ENCODE measurements at regions not wholly inside any gene's neighbourhood (a gene's known extent, or its start where the extent isn't known, plus 50 kb on each side); places are given as distances from the start of the nearest gene placed in this dataset.

- H3K9me3 ChIP-seq: no peaks in the 10 kb centered on the region
- peak in 1 of 2 experiments; percentile 39 for DNase-seq
- no peaks in the 10 kb centered on the region for H3K9me3 Mint-ChIP-seq (ENCODE audit: unreplicated experiment)
- POLR2A ChIA-PET: no interaction called here
- no peak overlapping the region for H3K4me3 Mint-ChIP-seq (ENCODE audit: unreplicated experiment)
- no peak overlapping the region for H3K27ac Mint-ChIP-seq (ENCODE audit: unreplicated experiment)
- BruUV-seq (replicated peaks): no TSS peak
- H3K4me1 ChIP-seq: no peaks in the 10 kb centered on the region
- TF ChIP-seq CTCF (IDR thresholded peaks at IDR 0.05; ENCODE audit: insufficient read depth in 1 of 2, low read depth in 1 of 2, low read length in 1 of 2, severe bottlenecking in 1 of 2, unreplicated experiment in 1 of 2): no peak
- H3K36me3 ChIP-seq (ENCODE audit: control insufficient read depth, insufficient read depth, low read length): no peaks in the 10 kb centered on the region
- CTCF ChIA-PET: no interaction called here
- H3K4me3 ChIP-seq (ENCODE audit: low read depth, low read length): no peak overlapping the region
- H3K27me3 Mint-ChIP-seq (ENCODE audit: insufficient read depth, unreplicated experiment): no peaks in the 10 kb centered on the region
- H3K27me3 ChIP-seq (replicated peaks; ENCODE audit: control insufficient read depth, insufficient read depth, low read length): no peaks in the 10 kb centered on the region
- no peaks in the 10 kb centered on the region for H3K36me3 Mint-ChIP-seq (ENCODE audit: insufficient read depth, unreplicated experiment)
- H3K4me1 Mint-ChIP-seq (ENCODE audit: low read depth, unreplicated experiment): peaks cover 12% of the 10 kb centered on the region
- intact Hi-C loops (cut with micrococcal nuclease; ENCODE audit: unreplicated experiment): no loop called here
Observed at GRCh38 chr3:177420651-177421480, 223.6 kb upstream of the TBL1XR1 start.

GRCh38 chr3:177421481-177421785, 224.2 kb upstream of the TBL1XR1 start:
- intact Hi-C loops (cut with micrococcal nuclease; ENCODE audit: unreplicated experiment): no loop called here
- ChIA-PET POLR2A (no interaction called here), CTCF (no interaction called here)
- Mint-ChIP-seq H3K36me3 (ENCODE audit: insufficient read depth, unreplicated experiment) (no peaks in the 10 kb centered on the region), H3K27ac (ENCODE audit: unreplicated experiment) (no peak overlapping the region), H3K4me3 (ENCODE audit: unreplicated experiment) (no peak overlapping the region), H3K9me3 (ENCODE audit: unreplicated experiment) (no peaks in the 10 kb centered on the region), H3K27me3 (ENCODE audit: insufficient read depth, unreplicated experiment) (no peaks in the 10 kb centered on the region), H3K4me1 (ENCODE audit: low read depth, unreplicated experiment) (peaks cover 12% of the 10 kb centered on the region)
- no peak for TF ChIP-seq CTCF (IDR thresholded peaks at IDR 0.05; ENCODE audit: insufficient read depth in 1 of 2, low read depth in 1 of 2, low read length in 1 of 2, severe bottlenecking in 1 of 2, unreplicated experiment in 1 of 2)
- no peaks in the 10 kb centered on the region for H3K4me1 ChIP-seq
- no peak overlapping the region for H3K4me3 ChIP-seq (ENCODE audit: low read depth, low read length)
- no peaks in the 10 kb centered on the region for H3K36me3 ChIP-seq (ENCODE audit: control insufficient read depth, insufficient read depth, low read length)
- no peak for DNase-seq
- no TSS peak for BruUV-seq (replicated peaks)
- no peaks in the 10 kb centered on the region for H3K9me3 ChIP-seq
- no peaks in the 10 kb centered on the region for H3K27me3 ChIP-seq (replicated peaks; ENCODE audit: control insufficient read depth, insufficient read depth, low read length)

- CTCF ChIA-PET: no interaction called here
- POLR2A ChIA-PET: no interaction called here
- Histone ChIP-seq H3K4me1 (no peaks in the 10 kb centered on the region), H3K36me3 (ENCODE audit: control insufficient read depth, insufficient read depth, low read length) (no peaks in the 10 kb centered on the region), H3K4me3 (ENCODE audit: low read depth, low read length) (no peak overlapping the region), H3K9me3 (no peaks in the 10 kb centered on the region), H3K27me3 (replicated peaks; ENCODE audit: control insufficient read depth, insufficient read depth, low read length) (no peaks in the 10 kb centered on the region)
- no TSS peak for BruUV-seq (replicated peaks)
- no peak for DNase-seq
- intact Hi-C loops (cut with micrococcal nuclease; ENCODE audit: unreplicated experiment): no loop called here
- H3K27ac Mint-ChIP-seq (ENCODE audit: unreplicated experiment): no peak overlapping the region
- H3K4me1 Mint-ChIP-seq (ENCODE audit: low read depth, unreplicated experiment): peaks cover 18% of the 10 kb centered on the region
- no peaks in the 10 kb centered on the region for H3K36me3 Mint-ChIP-seq (ENCODE audit: insufficient read depth, unreplicated experiment)
- no peaks in the 10 kb centered on the region for H3K27me3 Mint-ChIP-seq (ENCODE audit: insufficient read depth, unreplicated experiment)
- H3K4me3 Mint-ChIP-seq (ENCODE audit: unreplicated experiment): no peak overlapping the region
- no peak for TF ChIP-seq CTCF (IDR thresholded peaks at IDR 0.05; ENCODE audit: insufficient read depth in 1 of 2, low read depth in 1 of 2, low read length in 1 of 2, severe bottlenecking in 1 of 2, unreplicated experiment in 1 of 2)
- no peaks in the 10 kb centered on the region for H3K9me3 Mint-ChIP-seq (ENCODE audit: unreplicated experiment)
Observed at GRCh38 chr3:177424521-177424920, 227.2 kb upstream of the TBL1XR1 start.

Measured in Caco-2 (cell line).